DND-41 (cell line): ENCODE measurements at regions not wholly inside any gene's neighbourhood (a gene's known extent, or its start where the extent isn't known, plus 50 kb on each side); places are given as distances from the start of the nearest gene placed in this dataset.

Source experiments
- ATAC-seq: fragments of 200-7000 bp; cut with Tn5 transposase; 3 replicates; pipeline ENCODE4 v1.9.1; 2021; ENCODE audit warnings: low read depth; ENCODE audit not compliant: insufficient read depth
- DNase-seq: peaks from one replicate; pipeline ENCODE4 v3.0.0-alpha.2; 2020
- H2AFZ ChIP-seq: 2 replicates; pipeline ENCODE4 v1.6.0; 2012; ENCODE audit warnings: low read depth, low read length
- H3K27ac ChIP-seq: 2 replicates; pipeline ENCODE4 v1.5.1; 2012; ENCODE audit warnings: low read length, inconsistent platforms
- H3K27me3 ChIP-seq: fragments of 200-600 bp; sonication (generic); 2 replicates; pipeline ENCODE4 v1.6.0; 2012; ENCODE audit warnings: low read length, mild to moderate bottlenecking, inconsistent platforms; ENCODE audit not compliant: insufficient read depth, poor library complexity
- H3K36me3 ChIP-seq: 2 replicates; pipeline ENCODE4 v1.5.1; 2012; ENCODE audit warnings: low read length, inconsistent platforms; ENCODE audit not compliant: insufficient read depth
- H3K4me1 ChIP-seq: 2 replicates; pipeline ENCODE4 v1.5.1; 2012; ENCODE audit warnings: mild to moderate bottlenecking, low read length; ENCODE audit not compliant: insufficient read depth
- H3K4me2 ChIP-seq: 2 replicates; pipeline ENCODE4 v1.6.0; 2012; ENCODE audit warnings: mild to moderate bottlenecking, moderate library complexity, low read length, inconsistent platforms; ENCODE audit not compliant: insufficient read depth
- H3K4me3 ChIP-seq, 2 experiments: fragments of 200-600 bp in 1 of 2; shearing (Covaris generic) in 1 of 2; 2 replicates each; pipeline ENCODE4 v1.5.1; 2012 to 2016; ENCODE audit warnings: inconsistent platforms in 2 of 2, low read length in 2 of 2, mild to moderate bottlenecking in 2 of 2, low read depth in 1 of 2, moderate library complexity in 1 of 2
- H3K79me2 ChIP-seq: 2 replicates; pipeline ENCODE4 v1.6.0; 2012; ENCODE audit warnings: low read length, inconsistent platforms; ENCODE audit not compliant: insufficient read depth
- H3K9ac ChIP-seq: 2 replicates; pipeline ENCODE4 v1.6.0; 2012; ENCODE audit warnings: low read depth, mild to moderate bottlenecking, inconsistent platforms, low read length, moderate library complexity
- H3K9me3 ChIP-seq: 2 replicates; pipeline ENCODE4 v1.5.1; 2012; ENCODE audit warnings: low read length, moderate library complexity, mild to moderate bottlenecking, inconsistent platforms; ENCODE audit not compliant: insufficient read depth, severe bottlenecking
- H4K20me1 ChIP-seq: 2 replicates; pipeline ENCODE4 v1.6.0; 2012; ENCODE audit warnings: low read length; ENCODE audit not compliant: insufficient read depth
- EZH2 ChIP-seq: IDR thresholded peaks from 3 replicates; pipeline ENCODE4 v1.6.1; 2012; ENCODE audit warnings: borderline replicate concordance, low read depth, mild to moderate bottlenecking, moderate library complexity, low read length, inconsistent platforms; ENCODE audit not compliant: severe bottlenecking
- TF ChIP-seq, protein P1 (sequence below): IDR thresholded peaks from 2 replicates; pipeline ENCODE4 v1.5.1; 2012; ENCODE audit warnings: borderline replicate concordance, low read length, moderate library complexity, mild to moderate bottlenecking; ENCODE audit not compliant: poor library complexity, severe bottlenecking; ENCODE audit errors: extremely low read depth

GRCh38 chr21:36245115-36245514 lies 74.9 kb upstream of the MORC3 start:
- Histone ChIP-seq H3K27me3 (no peaks in the 10 kb centered on the region), H3K4me3 (no peak overlapping the region), H2AFZ (no peak overlapping the region), H4K20me1 (no peaks in the 10 kb centered on the region), H3K4me1 (no peaks in the 10 kb centered on the region), H3K79me2 (no peaks in the 10 kb centered on the region), H3K9me3 (no peaks in the 10 kb centered on the region), H3K36me3 (peaks cover 41% of the 10 kb centered on the region), H3K9ac (no peak overlapping the region), H3K4me2 (no peak overlapping the region), H3K27ac (no peak overlapping the region)
- TF ChIP-seq, protein P1, sequence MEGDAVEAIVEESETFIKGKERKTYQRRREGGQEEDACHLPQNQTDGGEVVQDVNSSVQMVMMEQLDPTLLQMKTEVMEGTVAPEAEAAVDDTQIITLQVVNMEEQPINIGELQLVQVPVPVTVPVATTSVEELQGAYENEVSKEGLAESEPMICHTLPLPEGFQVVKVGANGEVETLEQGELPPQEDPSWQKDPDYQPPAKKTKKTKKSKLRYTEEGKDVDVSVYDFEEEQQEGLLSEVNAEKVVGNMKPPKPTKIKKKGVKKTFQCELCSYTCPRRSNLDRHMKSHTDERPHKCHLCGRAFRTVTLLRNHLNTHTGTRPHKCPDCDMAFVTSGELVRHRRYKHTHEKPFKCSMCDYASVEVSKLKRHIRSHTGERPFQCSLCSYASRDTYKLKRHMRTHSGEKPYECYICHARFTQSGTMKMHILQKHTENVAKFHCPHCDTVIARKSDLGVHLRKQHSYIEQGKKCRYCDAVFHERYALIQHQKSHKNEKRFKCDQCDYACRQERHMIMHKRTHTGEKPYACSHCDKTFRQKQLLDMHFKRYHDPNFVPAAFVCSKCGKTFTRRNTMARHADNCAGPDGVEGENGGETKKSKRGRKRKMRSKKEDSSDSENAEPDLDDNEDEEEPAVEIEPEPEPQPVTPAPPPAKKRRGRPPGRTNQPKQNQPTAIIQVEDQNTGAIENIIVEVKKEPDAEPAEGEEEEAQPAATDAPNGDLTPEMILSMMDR, result no peak
- TF ChIP-seq EZH2, result no peak
- no peak for DNase-seq
- no peak for ATAC-seq

- no peak for TF ChIP-seq EZH2
- TF ChIP-seq, protein P1, result no peak
- ATAC-seq, result no peak
- Histone ChIP-seq H3K9ac (no peak overlapping the region), H3K79me2 (no peaks in the 10 kb centered on the region), H3K27me3 (no peaks in the 10 kb centered on the region), H3K36me3 (peaks cover 43% of the 10 kb centered on the region), H4K20me1 (no peaks in the 10 kb centered on the region), H3K9me3 (no peaks in the 10 kb centered on the region), H3K27ac (no peak overlapping the region), H3K4me2 (no peak overlapping the region), H3K4me1 (no peaks in the 10 kb centered on the region), H2AFZ (no peak overlapping the region), H3K4me3 (no peak overlapping the region)
- DNase-seq, result no peak
Observed at GRCh38 chr21:36245649-36246048, 74.3 kb upstream of the MORC3 start.

- ATAC-seq (no peak), DNase-seq (no peak)
- Histone ChIP-seq H3K9me3 (no peaks in the 10 kb centered on the region), H3K4me3 (no peak overlapping the region), H3K4me1 (no peaks in the 10 kb centered on the region), H4K20me1 (no peaks in the 10 kb centered on the region), H2AFZ (no peak overlapping the region), H3K36me3 (peaks cover 48% of the 10 kb centered on the region), H3K27ac (no peak overlapping the region), H3K9ac (no peak overlapping the region), H3K27me3 (no peaks in the 10 kb centered on the region), H3K4me2 (no peak overlapping the region), H3K79me2 (no peaks in the 10 kb centered on the region)
- TF ChIP-seq, protein P1, result no peak
- TF ChIP-seq EZH2, result no peak
Observed at GRCh38 chr21:36246080-36246631, 73.8 kb upstream of the MORC3 start.
